H54 (cell line): ENCODE measurements at regions not wholly inside any gene's neighbourhood (a gene's known extent, or its start where the extent isn't known, plus 50 kb on each side); places are given as distances from the start of the nearest gene placed in this dataset.

Source experiments
- DNase-seq: peaks from one replicate; pipeline ENCODE4 v3.0.0; 2011; ENCODE audit warnings: low spot score, mixed read lengths; ENCODE audit not compliant: insufficient read length
- FAIRE-seq: peaks from 3 replicates; lab custom pipeline; 2011; peaks lifted over from hg19 to GRCh38; lab: Jason Lieb, UNC
- POLR2A ChIP-seq: IDR thresholded peaks from 2 replicates; pipeline ENCODE4 v1.6.1; 2011; ENCODE audit warnings: low read depth, mild to moderate bottlenecking, low read length

- TF ChIP-seq POLR2A, result no peak
- FAIRE-seq (no peak), DNase-seq (no peak)
Measured at GRCh38 chr17:36884495-36885152, 52.7 kb upstream of the LHX1 start.

- no peak for FAIRE-seq
- no peak for DNase-seq
- TF ChIP-seq POLR2A, result no peak
Measured at GRCh38 chr17:36885153-36885735, 52.0 kb upstream of the LHX1 start.

GRCh38 chr17:36885771-36886377 lies 51.4 kb upstream of the LHX1 start:
- FAIRE-seq (no peak), DNase-seq (no peak)
- no peak for TF ChIP-seq POLR2A
